ENCODE measurements at regions not wholly inside any gene's neighbourhood (a gene's known extent, or its start where the extent isn't known, plus 50 kb on each side); places are given as distances from the start of the nearest gene placed in this dataset.

- Histone ChIP-seq H3K4me3 (no peak overlapping the region), H2AFZ (replicated peaks) (no peak overlapping the region), H4K20me1 (ENCODE audit: low read depth) (no peaks in the 10 kb centered on the region), H3K27ac (no peak overlapping the region), H3K9ac (no peak overlapping the region), H3K79me2 (ENCODE audit: low read depth) (no peaks in the 10 kb centered on the region), H3K4me1 (no peaks in the 10 kb centered on the region), H3F3A (ENCODE audit: low read depth) (no peaks in the 10 kb centered on the region), H3K9me3 (ENCODE audit: low read depth) (no peaks in the 10 kb centered on the region), H3K4me2 (no peak overlapping the region), H3K36me3 (no peaks in the 10 kb centered on the region), H3K27me3 (no peaks in the 10 kb centered on the region)
- TF ChIP-seq EZH2 (IDR thresholded peaks at IDR 0.05) (no peak), EZH2phosphoT487 (IDR thresholded peaks at IDR 0.05) (no peak)
- TF ChIP-seq, protein P1, sequence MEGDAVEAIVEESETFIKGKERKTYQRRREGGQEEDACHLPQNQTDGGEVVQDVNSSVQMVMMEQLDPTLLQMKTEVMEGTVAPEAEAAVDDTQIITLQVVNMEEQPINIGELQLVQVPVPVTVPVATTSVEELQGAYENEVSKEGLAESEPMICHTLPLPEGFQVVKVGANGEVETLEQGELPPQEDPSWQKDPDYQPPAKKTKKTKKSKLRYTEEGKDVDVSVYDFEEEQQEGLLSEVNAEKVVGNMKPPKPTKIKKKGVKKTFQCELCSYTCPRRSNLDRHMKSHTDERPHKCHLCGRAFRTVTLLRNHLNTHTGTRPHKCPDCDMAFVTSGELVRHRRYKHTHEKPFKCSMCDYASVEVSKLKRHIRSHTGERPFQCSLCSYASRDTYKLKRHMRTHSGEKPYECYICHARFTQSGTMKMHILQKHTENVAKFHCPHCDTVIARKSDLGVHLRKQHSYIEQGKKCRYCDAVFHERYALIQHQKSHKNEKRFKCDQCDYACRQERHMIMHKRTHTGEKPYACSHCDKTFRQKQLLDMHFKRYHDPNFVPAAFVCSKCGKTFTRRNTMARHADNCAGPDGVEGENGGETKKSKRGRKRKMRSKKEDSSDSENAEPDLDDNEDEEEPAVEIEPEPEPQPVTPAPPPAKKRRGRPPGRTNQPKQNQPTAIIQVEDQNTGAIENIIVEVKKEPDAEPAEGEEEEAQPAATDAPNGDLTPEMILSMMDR (IDR thresholded peaks at IDR 0.05): no peak
- no peak for DNase-seq (ENCODE audit: low spot score)
- no peak overlapping the region for H3K4me3 Mint-ChIP-seq
- H3K27me3 Mint-ChIP-seq (ENCODE audit: insufficient read depth, low read depth): no peaks in the 10 kb centered on the region
- H3K36me3 Mint-ChIP-seq: peaks cover 5% of the 10 kb centered on the region
- H3K4me1 Mint-ChIP-seq: peaks cover 3% of the 10 kb centered on the region
- no peaks in the 10 kb centered on the region for H3K9me3 Mint-ChIP-seq
- no peak overlapping the region for H3K27ac Mint-ChIP-seq
Observed at GRCh38 chr1:245007852-245008251, 143.5 kb upstream of the HNRNPU start.

DNA sequence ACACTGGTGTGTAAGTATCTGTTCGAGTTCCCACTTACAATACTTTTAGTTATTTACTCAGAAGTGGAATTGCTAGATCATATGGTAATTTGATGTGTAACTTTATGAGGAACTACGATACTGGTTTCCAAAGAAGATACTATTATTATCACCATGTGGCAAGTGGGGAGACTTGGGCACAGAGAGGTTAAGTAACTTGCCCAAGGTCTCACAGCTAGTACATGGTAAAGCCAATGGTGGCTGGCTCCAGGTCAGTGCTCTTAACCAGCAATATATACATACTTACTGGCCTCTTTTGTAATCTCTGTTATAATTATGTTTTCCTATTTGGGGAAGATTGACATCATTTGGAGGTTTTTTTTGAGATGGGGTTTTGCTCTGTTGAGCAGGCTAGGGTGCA, 138.9 kb upstream of the HNRNPU start:
- Mint-ChIP-seq H3K4me1 (peaks cover 3% of the 10 kb centered on the region), H3K4me3 (no peak overlapping the region), H3K36me3 (peaks cover 2% of the 10 kb centered on the region), H3K27me3 (ENCODE audit: insufficient read depth, low read depth) (no peaks in the 10 kb centered on the region), H3K9me3 (no peaks in the 10 kb centered on the region), H3K27ac (no peak overlapping the region)
- no peaks in the 10 kb centered on the region for H3K79me2 ChIP-seq (ENCODE audit: low read depth)
- no peak for TF ChIP-seq EZH2phosphoT487 (IDR thresholded peaks at IDR 0.05)
- no peak for TF ChIP-seq EZH2 (IDR thresholded peaks at IDR 0.05)
- TF ChIP-seq, protein P1 (IDR thresholded peaks at IDR 0.05): no peak
- no peaks in the 10 kb centered on the region for H3K4me1 ChIP-seq
- no peaks in the 10 kb centered on the region for H4K20me1 ChIP-seq (ENCODE audit: low read depth)
- no peak overlapping the region for H3K27ac ChIP-seq
- H3K9me3 ChIP-seq (ENCODE audit: low read depth): no peaks in the 10 kb centered on the region
- no peaks in the 10 kb centered on the region for H3K36me3 ChIP-seq
- H3K4me3 ChIP-seq: no peak overlapping the region
- H2AFZ ChIP-seq (replicated peaks): no peak overlapping the region
- no peak overlapping the region for H3K9ac ChIP-seq
- DNase-seq (ENCODE audit: low spot score): no peak
- no peak overlapping the region for H3K4me2 ChIP-seq
- H3K27me3 ChIP-seq: no peaks in the 10 kb centered on the region
- no peaks in the 10 kb centered on the region for H3F3A ChIP-seq (ENCODE audit: low read depth)

DNA sequence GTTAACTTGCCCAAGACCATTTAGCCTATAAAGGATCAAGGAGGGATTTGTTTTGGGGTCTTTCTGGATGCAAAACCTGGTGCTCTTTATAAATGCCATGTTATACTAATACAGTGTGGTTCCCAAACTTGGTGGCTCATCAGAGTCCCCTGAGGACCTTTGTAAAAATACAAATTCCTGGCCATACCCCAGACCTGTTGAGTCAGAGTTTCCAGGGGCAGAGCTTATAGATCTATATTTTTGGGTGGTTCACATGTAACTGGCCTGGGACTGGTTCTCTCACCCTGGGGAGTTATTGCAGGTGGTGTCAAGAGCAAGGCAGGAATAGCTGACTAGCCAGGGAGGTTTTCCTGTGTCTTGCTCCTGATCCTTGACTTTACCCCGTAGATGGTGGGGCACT, 136.9 kb upstream of the HNRNPU start:
- H3K4me2 ChIP-seq: no peak overlapping the region
- H3K9me3 Mint-ChIP-seq: peaks cover 2% of the 10 kb centered on the region
- H3K4me1 ChIP-seq: no peaks in the 10 kb centered on the region

More for the DNA sequence above, 136.9 kb upstream of the HNRNPU start:
- Mint-ChIP-seq H3K27me3 (ENCODE audit: insufficient read depth, low read depth) (no peaks in the 10 kb centered on the region), H3K4me3 (no peak overlapping the region), H3K27ac (no peak overlapping the region), H3K4me1 (peaks cover 3% of the 10 kb centered on the region), H3K36me3 (peaks cover 4% of the 10 kb centered on the region)
- Histone ChIP-seq H3K9me3 (ENCODE audit: low read depth) (no peaks in the 10 kb centered on the region), H4K20me1 (ENCODE audit: low read depth) (no peaks in the 10 kb centered on the region), H3K27me3 (no peaks in the 10 kb centered on the region), H3K4me3 (no peak overlapping the region), H3K79me2 (ENCODE audit: low read depth) (no peaks in the 10 kb centered on the region), H3K9ac (no peak overlapping the region), H3F3A (ENCODE audit: low read depth) (no peaks in the 10 kb centered on the region), H3K27ac (no peak overlapping the region), H2AFZ (replicated peaks) (no peak overlapping the region), H3K36me3 (no peaks in the 10 kb centered on the region)
- TF ChIP-seq, protein P1 (IDR thresholded peaks at IDR 0.05): no peak
- TF ChIP-seq EZH2phosphoT487 (IDR thresholded peaks at IDR 0.05): no peak
- no peak for TF ChIP-seq EZH2 (IDR thresholded peaks at IDR 0.05)
- DNase-seq (ENCODE audit: low spot score): no peak
